ENCODE measurements at regions not wholly inside any gene's neighbourhood (a gene's known extent, or its start where the extent isn't known, plus 50 kb on each side); places are given as distances from the start of the nearest gene placed in this dataset.

DNA sequence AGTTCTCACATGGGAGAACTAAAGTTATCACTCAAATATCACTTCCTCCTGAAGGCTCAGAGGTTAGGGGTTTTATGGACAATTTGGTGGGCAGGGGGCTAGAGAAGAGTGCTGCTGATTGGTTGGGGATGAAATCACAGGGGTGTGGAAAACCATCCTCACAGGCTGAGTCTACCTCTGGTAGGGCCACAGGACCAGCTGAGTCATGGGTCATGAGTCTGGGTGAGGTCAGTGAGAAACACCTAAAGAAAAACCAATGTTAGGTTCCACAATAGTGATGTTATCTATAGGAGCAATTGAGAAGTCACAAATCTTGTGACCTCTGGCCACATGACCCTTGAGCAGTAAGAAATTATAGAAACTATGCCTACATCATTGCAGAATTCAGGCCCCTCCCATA lies 203.3 kb upstream of the TARS1 start:
- H3K4me1 ChIP-seq (ENCODE audit: control insufficient read depth in 3 of 3, insufficient read depth in 2 of 3, low read depth in 1 of 3, low read length in 2 of 3): no peaks in the 10 kb centered on the region
- DNase-seq (no peak), FAIRE-seq (no peak)
- no peak overlapping the region for H3K4me3 ChIP-seq (ENCODE audit: low read depth in 1 of 3, low read length in 3 of 3)
- no peaks in the 10 kb centered on the region for H3K36me3 ChIP-seq (ENCODE audit: control insufficient read depth in 3 of 3, insufficient read depth in 2 of 3, low read depth in 1 of 3, low read length in 3 of 3)
- H3K27ac ChIP-seq (ENCODE audit: low read depth in 1 of 3, low read length in 2 of 3): no peak overlapping the region
- H3K27me3 ChIP-seq (ENCODE audit: control insufficient read depth in 3 of 3, insufficient read depth in 3 of 3, low read length in 3 of 3): no peaks in the 10 kb centered on the region
- peaks cover 0 to 4% of the 10 kb centered on the region in 2 donors for H3K9me3 ChIP-seq (ENCODE audit: control insufficient read depth in 2 of 2, insufficient read depth in 1 of 2, low read depth in 1 of 2, low read length in 1 of 2)

DNA sequence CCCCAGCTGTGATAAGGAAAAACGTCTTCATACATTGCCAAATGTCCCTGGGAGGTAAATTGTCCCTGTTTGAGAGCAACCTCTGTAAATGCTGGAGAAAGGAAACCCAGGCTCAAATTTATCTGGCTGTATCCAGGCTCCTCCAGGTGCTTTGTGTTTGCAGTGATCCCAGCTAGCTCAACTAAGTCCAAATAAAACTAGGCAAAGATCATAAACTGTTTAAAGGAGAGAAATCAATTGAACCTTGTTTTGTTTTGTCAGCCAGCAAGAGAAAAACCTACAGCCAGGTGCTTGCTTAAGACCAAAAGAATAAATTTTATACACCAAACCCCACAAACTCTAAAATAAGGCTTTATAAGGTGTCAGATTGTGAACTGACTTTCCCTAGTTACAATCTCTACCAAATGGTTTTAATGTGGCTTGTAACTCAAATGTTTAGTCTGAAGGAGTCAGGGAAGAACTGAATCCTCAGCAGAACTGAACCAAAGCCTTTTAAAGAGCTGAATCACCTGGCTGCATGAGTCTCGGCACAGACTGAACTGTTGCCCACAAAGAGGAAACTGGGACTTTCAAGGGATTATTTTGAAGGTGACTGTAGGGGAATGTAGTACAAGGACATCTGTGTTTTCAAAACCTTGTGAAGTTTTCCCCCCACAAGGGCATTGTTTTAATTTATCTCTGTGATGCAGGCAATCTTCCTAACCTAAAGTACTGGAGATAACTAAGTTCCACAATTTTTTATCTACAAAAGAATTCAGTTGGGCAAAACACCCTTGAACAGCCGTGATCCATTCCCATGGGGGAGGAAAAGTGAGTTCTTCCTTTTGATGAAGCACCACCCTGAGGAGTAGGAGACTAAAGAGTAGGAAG lies 201.7 kb upstream of the TARS1 start:
- Histone ChIP-seq H3K27ac (ENCODE audit: low read depth in 1 of 3, low read length in 2 of 3) (no peak overlapping the region), H3K4me1 (ENCODE audit: control insufficient read depth in 3 of 3, insufficient read depth in 2 of 3, low read depth in 1 of 3, low read length in 2 of 3) (no peaks in the 10 kb centered on the region), H3K36me3 (ENCODE audit: control insufficient read depth in 3 of 3, insufficient read depth in 2 of 3, low read depth in 1 of 3, low read length in 3 of 3) (no peaks in the 10 kb centered on the region), H3K9me3 (ENCODE audit: control insufficient read depth in 2 of 2, insufficient read depth in 1 of 2, low read depth in 1 of 2, low read length in 1 of 2) (peaks cover 0 to 4% of the 10 kb centered on the region in 2 donors), H3K4me3 (ENCODE audit: low read depth in 1 of 3, low read length in 3 of 3) (no peak overlapping the region), H3K27me3 (ENCODE audit: control insufficient read depth in 3 of 3, insufficient read depth in 3 of 3, low read length in 3 of 3) (no peaks in the 10 kb centered on the region)
- 10 to 40% (median 16%) methylated on average over 3 of the region's 3 CpGs for WGBS, 3 donors
- FAIRE-seq (no peak), DNase-seq (no peak)

DNA sequence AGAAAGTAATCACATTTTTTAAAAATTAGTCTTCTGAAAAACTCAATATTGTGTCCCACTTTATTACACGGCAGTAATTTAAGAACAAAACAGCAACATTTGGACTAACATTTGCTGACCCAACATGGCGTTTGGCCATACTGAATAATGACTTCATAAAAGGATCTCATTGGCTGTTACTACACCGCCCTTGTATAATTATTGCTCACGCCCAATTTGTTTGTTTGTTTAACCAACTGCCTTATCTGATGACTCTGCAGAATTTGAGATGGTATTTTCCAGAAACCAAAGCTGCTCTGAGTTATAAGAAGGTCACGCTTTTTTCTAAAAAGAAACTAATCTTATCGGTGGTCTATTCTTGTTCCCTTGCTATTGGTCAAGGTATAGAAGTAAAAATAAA lies 200.2 kb upstream of the TARS1 start:
- 73 to 85% (median 77%) methylated on average over 6 of the region's 6 CpGs for WGBS, 3 donors
- DNase-seq: no peak
- H3K27ac ChIP-seq (ENCODE audit: low read depth in 1 of 3, low read length in 2 of 3): no peak overlapping the region
- no peaks in the 10 kb centered on the region for H3K27me3 ChIP-seq (ENCODE audit: control insufficient read depth in 3 of 3, insufficient read depth in 3 of 3, low read length in 3 of 3)
- no peak overlapping the region for H3K4me3 ChIP-seq (ENCODE audit: low read depth in 1 of 3, low read length in 3 of 3)
- H3K9me3 ChIP-seq (ENCODE audit: control insufficient read depth in 2 of 2, insufficient read depth in 1 of 2, low read depth in 1 of 2, low read length in 1 of 2): no peaks in the 10 kb centered on the region
- H3K36me3 ChIP-seq (ENCODE audit: control insufficient read depth in 3 of 3, insufficient read depth in 2 of 3, low read depth in 1 of 3, low read length in 3 of 3): no peaks in the 10 kb centered on the region
- no peak for FAIRE-seq
- no peaks in the 10 kb centered on the region for H3K4me1 ChIP-seq (ENCODE audit: control insufficient read depth in 3 of 3, insufficient read depth in 2 of 3, low read depth in 1 of 3, low read length in 2 of 3)

DNA sequence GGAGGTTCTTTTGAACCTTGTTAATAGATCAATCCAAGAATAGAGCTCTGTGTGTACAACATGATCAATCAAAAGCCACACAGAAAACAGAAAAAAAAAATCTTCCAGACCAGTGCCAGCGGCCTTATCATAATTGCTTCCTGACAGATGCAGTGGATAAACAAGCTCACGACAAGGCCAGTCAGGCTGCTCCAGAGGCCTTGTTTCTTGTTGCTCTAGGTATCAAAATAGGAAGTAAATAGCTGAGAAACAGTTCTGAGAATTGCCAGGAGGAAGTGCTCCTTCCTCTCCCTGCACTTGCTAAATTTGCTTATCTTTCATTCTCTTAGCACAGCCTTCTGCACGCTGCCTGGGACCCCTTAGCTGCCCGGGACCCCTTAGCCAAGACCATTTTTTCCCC lies 199.0 kb upstream of the TARS1 start:
- no peaks in the 10 kb centered on the region for H3K27me3 ChIP-seq (ENCODE audit: control insufficient read depth in 3 of 3, insufficient read depth in 3 of 3, low read length in 3 of 3)
- H3K36me3 ChIP-seq (ENCODE audit: control insufficient read depth in 3 of 3, insufficient read depth in 2 of 3, low read depth in 1 of 3, low read length in 3 of 3): no peaks in the 10 kb centered on the region
- DNase-seq: no peak
- no peak for FAIRE-seq
- no peak overlapping the region for H3K4me3 ChIP-seq (ENCODE audit: low read depth in 1 of 3, low read length in 3 of 3)
- H3K9me3 ChIP-seq (ENCODE audit: control insufficient read depth in 2 of 2, insufficient read depth in 1 of 2, low read depth in 1 of 2, low read length in 1 of 2): no peaks in the 10 kb centered on the region
- H3K27ac ChIP-seq (ENCODE audit: low read depth in 1 of 3, low read length in 2 of 3): no peak overlapping the region
- WGBS, 3 donors: 16 to 23% (median 21%) methylated on average over 4 of the region's 4 CpGs
- no peaks in the 10 kb centered on the region for H3K4me1 ChIP-seq (ENCODE audit: control insufficient read depth in 3 of 3, insufficient read depth in 2 of 3, low read depth in 1 of 3, low read length in 2 of 3)

DNA sequence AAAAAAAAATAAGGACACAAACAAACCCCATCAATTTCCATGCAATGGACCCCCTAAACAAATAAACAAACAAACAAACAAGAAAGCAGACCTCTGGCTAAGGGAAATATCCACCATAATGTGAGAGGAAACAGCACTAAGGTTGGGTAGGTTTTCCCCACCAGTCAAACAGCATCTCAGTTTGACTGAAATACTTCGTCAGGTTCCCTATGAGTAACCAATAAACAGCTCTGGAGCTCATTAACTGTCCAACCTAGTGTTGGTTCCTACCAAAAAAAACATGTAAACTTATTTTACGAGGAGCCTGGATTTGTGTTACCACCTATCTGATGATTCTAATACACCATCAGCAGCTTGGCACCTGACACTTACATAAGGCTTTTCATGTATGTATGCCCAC lies 198.5 kb upstream of the TARS1 start:
- WGBS, 3 donors: 79 to 81% (median 79%) methylated on average over 2 of the region's 2 CpGs
- no peak overlapping the region for H3K4me3 ChIP-seq (ENCODE audit: low read depth in 1 of 3, low read length in 3 of 3)
- H3K4me1 ChIP-seq (ENCODE audit: control insufficient read depth in 3 of 3, insufficient read depth in 2 of 3, low read depth in 1 of 3, low read length in 2 of 3): no peaks in the 10 kb centered on the region
- H3K36me3 ChIP-seq (ENCODE audit: control insufficient read depth in 3 of 3, insufficient read depth in 2 of 3, low read depth in 1 of 3, low read length in 3 of 3): no peaks in the 10 kb centered on the region
- H3K27ac ChIP-seq (ENCODE audit: low read depth in 1 of 3, low read length in 2 of 3): no peak overlapping the region
- H3K27me3 ChIP-seq (ENCODE audit: control insufficient read depth in 3 of 3, insufficient read depth in 3 of 3, low read length in 3 of 3): no peaks in the 10 kb centered on the region
- H3K9me3 ChIP-seq (ENCODE audit: control insufficient read depth in 2 of 2, insufficient read depth in 1 of 2, low read depth in 1 of 2, low read length in 1 of 2): no peaks in the 10 kb centered on the region
- DNase-seq: no peak
- no peak for FAIRE-seq

DNA sequence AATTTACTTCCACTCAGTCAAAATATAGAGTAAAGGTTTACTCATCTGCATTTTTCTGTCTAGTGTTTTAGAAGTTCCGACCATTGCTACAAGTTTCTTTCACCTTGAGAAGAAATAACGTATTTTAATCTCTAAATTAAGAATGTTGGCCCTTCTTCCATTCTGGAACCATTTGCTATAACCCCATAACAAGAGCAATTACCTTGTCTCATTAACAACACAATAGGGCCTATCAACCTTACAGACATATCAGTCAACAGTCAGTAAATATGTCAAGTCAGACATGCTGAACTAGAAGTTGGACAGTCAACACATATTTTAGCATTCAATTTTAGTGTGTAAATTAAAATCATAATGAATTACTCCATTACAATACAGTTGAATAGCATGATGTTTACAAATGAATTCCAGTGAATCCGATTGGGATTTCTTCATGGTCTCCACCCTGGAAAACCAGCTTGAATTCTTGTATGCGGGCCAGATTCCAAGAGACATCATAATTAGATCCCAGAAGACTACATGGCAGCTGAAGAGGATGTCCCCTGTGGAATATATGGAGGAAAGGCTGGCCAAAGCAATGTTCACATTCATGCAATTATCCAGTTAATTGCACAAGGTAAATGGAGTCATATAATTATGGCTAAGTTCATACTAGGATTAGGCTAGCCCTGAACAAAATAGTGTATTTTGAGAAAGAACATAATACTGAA lies 196.2 kb upstream of the TARS1 start:
- 67 to 74% (median 73%) methylated on average over 4 of the region's 4 CpGs for WGBS, 3 donors
- no peak overlapping the region for H3K4me3 ChIP-seq (ENCODE audit: low read depth in 1 of 3, low read length in 3 of 3)
- FAIRE-seq: no peak

DNA sequence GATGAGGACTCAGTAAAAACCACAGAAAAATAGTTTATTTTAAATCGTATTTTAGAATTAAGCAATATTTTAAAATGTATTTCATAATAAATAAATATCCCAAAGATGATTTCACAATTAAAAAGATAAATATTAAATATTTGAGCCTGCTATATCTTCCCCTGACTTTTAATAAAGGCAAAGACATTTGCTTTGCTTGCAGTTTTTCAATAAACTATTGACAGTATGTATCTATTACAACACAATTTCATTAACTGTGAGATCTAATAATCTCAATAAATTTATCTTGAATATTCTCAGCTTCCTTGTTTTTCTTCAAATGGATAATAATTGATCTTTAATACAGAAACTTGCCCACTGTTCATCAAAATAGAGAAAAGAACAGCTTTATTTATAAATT lies 186.2 kb upstream of the TARS1 start:
- no peaks in the 10 kb centered on the region for H3K4me1 ChIP-seq (ENCODE audit: control insufficient read depth in 3 of 3, insufficient read depth in 2 of 3, low read depth in 1 of 3, low read length in 2 of 3)
- H3K27me3 ChIP-seq (ENCODE audit: control insufficient read depth in 3 of 3, insufficient read depth in 3 of 3, low read length in 3 of 3): no peaks in the 10 kb centered on the region
- FAIRE-seq (no peak), DNase-seq (no peak)
- H3K9me3 ChIP-seq (ENCODE audit: control insufficient read depth in 2 of 2, insufficient read depth in 1 of 2, low read depth in 1 of 2, low read length in 1 of 2): no peaks in the 10 kb centered on the region
- no peak overlapping the region for H3K4me3 ChIP-seq (ENCODE audit: low read depth in 1 of 3, low read length in 3 of 3)
- H3K36me3 ChIP-seq (ENCODE audit: control insufficient read depth in 3 of 3, insufficient read depth in 2 of 3, low read depth in 1 of 3, low read length in 3 of 3): no peaks in the 10 kb centered on the region
- 72 to 82% (median 80%) methylated on average over 1 of the region's 1 CpG for WGBS, 3 donors
- H3K27ac ChIP-seq (ENCODE audit: low read depth in 1 of 3, low read length in 2 of 3): no peak overlapping the region

More for the DNA sequence above, 196.2 kb upstream of the TARS1 start:
- Histone ChIP-seq H3K4me1 (ENCODE audit: control insufficient read depth in 3 of 3, insufficient read depth in 2 of 3, low read depth in 1 of 3, low read length in 2 of 3) (no peaks in the 10 kb centered on the region), H3K9me3 (ENCODE audit: control insufficient read depth in 2 of 2, insufficient read depth in 1 of 2, low read depth in 1 of 2, low read length in 1 of 2) (no peaks in the 10 kb centered on the region), H3K36me3 (ENCODE audit: control insufficient read depth in 3 of 3, insufficient read depth in 2 of 3, low read depth in 1 of 3, low read length in 3 of 3) (no peaks in the 10 kb centered on the region), H3K27ac (ENCODE audit: low read depth in 1 of 3, low read length in 2 of 3) (no peak overlapping the region), H3K27me3 (ENCODE audit: control insufficient read depth in 3 of 3, insufficient read depth in 3 of 3, low read length in 3 of 3) (no peaks in the 10 kb centered on the region)
- DNase-seq: no peak

DNA sequence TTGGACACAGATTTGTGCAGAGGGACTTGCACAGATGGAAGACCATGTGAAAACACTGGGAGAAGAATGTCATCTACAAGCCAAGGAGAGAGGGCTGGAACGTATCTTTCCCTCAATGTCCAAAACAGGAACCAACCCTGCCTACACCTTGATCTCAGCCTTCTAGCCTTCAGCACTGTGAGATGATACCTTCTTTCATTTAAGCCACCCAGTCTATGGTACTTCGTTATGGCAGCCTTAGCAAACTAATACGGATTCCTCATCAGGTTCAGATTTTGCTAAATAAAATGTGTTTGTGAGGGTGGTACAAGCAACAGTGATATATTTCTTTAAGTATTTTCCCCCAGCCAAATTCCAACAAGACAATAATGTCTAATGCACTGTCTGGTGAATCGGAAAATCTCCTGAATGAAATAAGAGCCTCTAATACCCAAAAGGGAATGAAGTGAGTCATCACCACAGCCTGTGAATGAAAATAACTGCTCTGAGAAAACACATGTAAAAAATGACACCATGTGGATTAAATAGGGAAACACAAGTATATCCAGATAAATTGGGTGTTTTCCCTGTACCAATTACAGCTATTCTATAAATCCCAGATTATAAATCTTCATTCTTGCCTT lies 182.8 kb upstream of the TARS1 start:
- FAIRE-seq (no peak), DNase-seq (no peak)
- 75 to 79% (median 76%) methylated on average over 4 of the region's 4 CpGs for WGBS, 3 donors

More for the DNA sequence above, 182.8 kb upstream of the TARS1 start:
- Histone ChIP-seq H3K4me1 (ENCODE audit: control insufficient read depth in 3 of 3, insufficient read depth in 2 of 3, low read depth in 1 of 3, low read length in 2 of 3) (no peaks in the 10 kb centered on the region), H3K27ac (ENCODE audit: low read depth in 1 of 3, low read length in 2 of 3) (no peak overlapping the region), H3K9me3 (ENCODE audit: control insufficient read depth in 2 of 2, insufficient read depth in 1 of 2, low read depth in 1 of 2, low read length in 1 of 2) (no peaks in the 10 kb centered on the region), H3K27me3 (ENCODE audit: control insufficient read depth in 3 of 3, insufficient read depth in 3 of 3, low read length in 3 of 3) (no peaks in the 10 kb centered on the region), H3K4me3 (ENCODE audit: low read depth in 1 of 3, low read length in 3 of 3) (no peak overlapping the region), H3K36me3 (ENCODE audit: control insufficient read depth in 3 of 3, insufficient read depth in 2 of 3, low read depth in 1 of 3, low read length in 3 of 3) (no peaks in the 10 kb centered on the region)

All from small intestine (tissue), 7 donors.